ENCODE measurements at regions not wholly inside any gene's neighbourhood (a gene's known extent, or its start where the extent isn't known, plus 50 kb on each side); places are given as distances from the start of the nearest gene placed in this dataset.

DNA sequence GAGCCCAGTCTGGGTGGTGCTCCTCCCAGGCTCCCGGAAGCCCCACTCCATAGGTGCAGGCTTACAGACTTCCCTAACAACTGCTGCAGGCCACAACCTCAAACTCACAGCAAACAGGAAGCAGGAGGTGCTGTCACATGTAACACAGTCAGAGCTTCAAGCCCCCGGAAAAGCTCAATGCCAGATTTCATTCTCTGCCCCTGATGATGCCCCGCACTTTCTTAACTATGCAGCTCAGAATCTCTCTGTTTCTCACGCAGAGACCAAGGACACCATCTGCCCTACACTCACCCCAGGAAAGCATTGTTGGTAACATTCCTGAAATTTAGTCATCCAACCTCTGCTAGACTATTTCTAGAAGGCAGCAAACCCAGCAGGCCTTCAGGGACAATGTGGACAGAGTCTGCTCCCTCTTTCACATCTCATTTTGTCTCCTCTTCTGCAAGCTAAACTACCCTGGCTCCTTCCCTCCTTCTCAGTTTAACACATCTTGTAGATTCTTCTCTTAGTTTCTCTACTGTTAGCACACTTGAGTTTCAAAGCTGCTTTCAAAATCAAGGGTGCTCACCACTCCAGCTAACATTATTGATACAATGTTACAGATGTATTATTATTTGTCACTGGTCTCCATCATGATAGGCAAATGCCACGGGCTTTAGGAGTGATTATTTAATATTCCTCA lies 162.5 kb downstream of the KCTD12 start:
- TF ChIP-seq, protein P1, sequence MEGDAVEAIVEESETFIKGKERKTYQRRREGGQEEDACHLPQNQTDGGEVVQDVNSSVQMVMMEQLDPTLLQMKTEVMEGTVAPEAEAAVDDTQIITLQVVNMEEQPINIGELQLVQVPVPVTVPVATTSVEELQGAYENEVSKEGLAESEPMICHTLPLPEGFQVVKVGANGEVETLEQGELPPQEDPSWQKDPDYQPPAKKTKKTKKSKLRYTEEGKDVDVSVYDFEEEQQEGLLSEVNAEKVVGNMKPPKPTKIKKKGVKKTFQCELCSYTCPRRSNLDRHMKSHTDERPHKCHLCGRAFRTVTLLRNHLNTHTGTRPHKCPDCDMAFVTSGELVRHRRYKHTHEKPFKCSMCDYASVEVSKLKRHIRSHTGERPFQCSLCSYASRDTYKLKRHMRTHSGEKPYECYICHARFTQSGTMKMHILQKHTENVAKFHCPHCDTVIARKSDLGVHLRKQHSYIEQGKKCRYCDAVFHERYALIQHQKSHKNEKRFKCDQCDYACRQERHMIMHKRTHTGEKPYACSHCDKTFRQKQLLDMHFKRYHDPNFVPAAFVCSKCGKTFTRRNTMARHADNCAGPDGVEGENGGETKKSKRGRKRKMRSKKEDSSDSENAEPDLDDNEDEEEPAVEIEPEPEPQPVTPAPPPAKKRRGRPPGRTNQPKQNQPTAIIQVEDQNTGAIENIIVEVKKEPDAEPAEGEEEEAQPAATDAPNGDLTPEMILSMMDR (IDR thresholded peaks at IDR 0.05) = no peak
- TF ChIP-seq TCF7L2 (IDR thresholded peaks at IDR 0.05; ENCODE audit: low read depth, low read length) (no peak), POLR2AphosphoS5 (IDR thresholded peaks at IDR 0.05; ENCODE audit: low read depth, low read length) (no peak)

All from Panc1 (cell line).